B cell (primary cell): ENCODE measurements at regions not wholly inside any gene's neighbourhood (a gene's known extent, or its start where the extent isn't known, plus 50 kb on each side); places are given as distances from the start of the nearest gene placed in this dataset.

Experiments used
- ATAC-seq: fragments of 200-7000 bp; cut with Tn5 transposase; one replicate; pipeline ENCODE4 v1.10.0; 2021; ENCODE audit warnings: low read depth, mild to moderate bottlenecking, moderate number of reproducible peaks, moderate library complexity
- CTCF ChIA-PET: fragments of 350-600 bp; sonication (Branson Sonifier 250); formaldehyde crosslinking; loops from one replicate; lab custom pipeline; 2021; ENCODE audit warnings: antibody characterized with exemption, inconsistent platforms; lab: Charles Lee
- POLR2A ChIA-PET: fragments of 350-600 bp; sonication (Branson Sonifier 250); formaldehyde crosslinking; loops from one replicate; lab custom pipeline; 2021; ENCODE audit warnings: antibody characterized with exemption; lab: Charles Lee
- DNase-seq: peaks from one replicate; pipeline ENCODE4 v3.0.0; 2013
- H2AFZ ChIP-seq: 2 replicates; pipeline ENCODE4 v1.6.1; 2012; ENCODE audit warnings: mild to moderate bottlenecking, low read depth, low read length; ENCODE audit not compliant: insufficient read depth, poor library complexity, severe bottlenecking
- H3K27ac ChIP-seq, 2 donors: 1 replicate in 1 of 2; 2 replicates in 1 of 2; pipeline ENCODE4 v1.5.1; 2012 to 2013; ENCODE audit warnings: low read length in 2 of 2, mild to moderate bottlenecking in 2 of 2, moderate library complexity in 1 of 2
- H3K27me3 ChIP-seq, 4 experiments: fragments of 200-600 bp in 1 of 4; sonication (generic) in 1 of 4; replicated peaks in 1 of 4; 1 replicate in 2 of 4; 2 replicates in 2 of 4; pipeline versions ENCODE4 v1.6.1 to v1.7.0; 2013 to 2016; ENCODE audit warnings: low read length in 3 of 4, mild to moderate bottlenecking in 2 of 4, mixed read lengths in 1 of 4, moderate library complexity in 1 of 4; ENCODE audit not compliant: insufficient read depth in 4 of 4, control insufficient read depth in 3 of 4; ENCODE audit errors: control extremely low read depth in 1 of 4
- H3K36me3 ChIP-seq, 2 experiments: replicated peaks in 1 of 2; 1 replicate in 1 of 2; 2 replicates in 1 of 2; pipeline versions ENCODE4 v1.6.1 to v1.7.1; 2013; ENCODE audit warnings: low read length in 1 of 2; ENCODE audit not compliant: insufficient read depth in 2 of 2, control insufficient read depth in 1 of 2; ENCODE audit errors: control extremely low read depth in 1 of 2, extremely low read depth in 1 of 2
- H3K4me1 ChIP-seq, 2 donors: fragments of 200-600 bp in 1 of 2; sonication (generic) in 1 of 2; 1 replicate in 1 of 2; 2 replicates in 1 of 2; pipeline versions ENCODE4 v1.5.1 to v1.6.1; 2013 to 2017; ENCODE audit warnings: low read length in 2 of 2; ENCODE audit not compliant: control insufficient read depth in 2 of 2, insufficient read depth in 2 of 2
- H3K4me2 ChIP-seq: replicated peaks from 2 replicates; pipeline ENCODE3; 2012; ENCODE audit warnings: mild to moderate bottlenecking, low read depth, low read length; ENCODE audit not compliant: poor library complexity, severe bottlenecking
- H3K4me3 ChIP-seq, 5 experiments: fragments of 200-600 bp in 1 of 5; sonication (generic) in 1 of 5; 1 replicate in 3 of 5; 2 replicates in 2 of 5; pipeline versions ENCODE4 v1.5.1 to v1.7.0; 2011 to 2016; ENCODE audit warnings: low read length in 4 of 5, mild to moderate bottlenecking in 4 of 5, low read depth in 2 of 5, control low read depth in 1 of 5, moderate library complexity in 1 of 5; ENCODE audit not compliant: insufficient read depth in 1 of 5; ENCODE audit errors: control extremely low read depth in 1 of 5, extremely low read depth in 1 of 5
- H3K79me2 ChIP-seq: fragments of 200-600 bp; sonication (generic); one replicate; pipeline ENCODE4 v1.6.0; 2016; ENCODE audit warnings: low read length; ENCODE audit not compliant: control insufficient read depth, insufficient read depth
- H3K9ac ChIP-seq: fragments of 200-600 bp; sonication (generic); 2 replicates; pipeline ENCODE4 v1.6.1; 2017; ENCODE audit warnings: mild to moderate bottlenecking, low read length, moderate library complexity
- H3K9me3 ChIP-seq, 3 donors: one replicate each; pipeline versions ENCODE4 v1.6.1 to v1.7.1; 2013; ENCODE audit warnings: low read length in 2 of 3; ENCODE audit not compliant: control insufficient read depth in 2 of 3, insufficient read depth in 1 of 3; ENCODE audit errors: control extremely low read depth in 1 of 3
- H4K20me1 ChIP-seq: 2 replicates; pipeline ENCODE4 v1.6.0; 2012; ENCODE audit warnings: mild to moderate bottlenecking, low read length; ENCODE audit not compliant: insufficient read depth, control insufficient read depth, poor library complexity, severe bottlenecking
- H3K27ac Mint-ChIP-seq: one replicate; pipeline ENCODE4 v1.8.0; 2021; ENCODE audit warnings: mixed read lengths
- H3K27me3 Mint-ChIP-seq: one replicate; pipeline ENCODE4 v1.8.0; 2021; ENCODE audit warnings: mixed read lengths
- H3K4me1 Mint-ChIP-seq: one replicate; pipeline ENCODE4 v1.8.0; 2021; ENCODE audit warnings: mixed read lengths
- H3K4me3 Mint-ChIP-seq: one replicate; pipeline ENCODE4 v1.8.0; 2021; ENCODE audit warnings: mixed read lengths
- H3K9me3 Mint-ChIP-seq: one replicate; pipeline ENCODE4 v1.8.0; 2022; ENCODE audit warnings: mixed read lengths; ENCODE audit not compliant: insufficient read depth
- EZH2 ChIP-seq: IDR thresholded peaks from 2 replicates; pipeline ENCODE4 v1.6.1; 2012; ENCODE audit warnings: borderline replicate concordance, low read depth, mild to moderate bottlenecking, moderate library complexity, low read length; ENCODE audit not compliant: insufficient read depth, poor library complexity, severe bottlenecking
- WGBS: methylation state at CpG from one replicate; pipeline ENCODE4 v1.1.5; 2013; ENCODE audit warnings: missing lambda C conversion rate; ENCODE audit not compliant: insufficient coverage; 5-methylcytosine and 5-hydroxymethylcytosine counted together
- intact Hi-C: fragments of 100-400 bp; cut with micrococcal nuclease; formaldehyde crosslinking; loops from one replicate; pipeline ENCODE4 v1.10.0; 2022
- TF ChIP-seq, protein P1 (sequence below): fragments of 200-600 bp; IDR thresholded peaks from one replicate; pipeline ENCODE4 v1.8.0; 2022; ENCODE audit warnings: antibody characterized with exemption, mild to moderate bottlenecking

GRCh38 chr15:31274496-31275330 is 51.9 kb upstream of the KLF13 start:
- no peak for ATAC-seq

More at GRCh38 chr15:31274496-31275330, 51.9 kb upstream of the KLF13 start:
- ChIA-PET POLR2A (no interaction called here), CTCF (interaction anchor here (0.9 kb wide), 1 partner anchor 161 kb away, joined by 3 read pairs; no protein-coding TSS in a partner anchor)
- TF ChIP-seq, protein P1, sequence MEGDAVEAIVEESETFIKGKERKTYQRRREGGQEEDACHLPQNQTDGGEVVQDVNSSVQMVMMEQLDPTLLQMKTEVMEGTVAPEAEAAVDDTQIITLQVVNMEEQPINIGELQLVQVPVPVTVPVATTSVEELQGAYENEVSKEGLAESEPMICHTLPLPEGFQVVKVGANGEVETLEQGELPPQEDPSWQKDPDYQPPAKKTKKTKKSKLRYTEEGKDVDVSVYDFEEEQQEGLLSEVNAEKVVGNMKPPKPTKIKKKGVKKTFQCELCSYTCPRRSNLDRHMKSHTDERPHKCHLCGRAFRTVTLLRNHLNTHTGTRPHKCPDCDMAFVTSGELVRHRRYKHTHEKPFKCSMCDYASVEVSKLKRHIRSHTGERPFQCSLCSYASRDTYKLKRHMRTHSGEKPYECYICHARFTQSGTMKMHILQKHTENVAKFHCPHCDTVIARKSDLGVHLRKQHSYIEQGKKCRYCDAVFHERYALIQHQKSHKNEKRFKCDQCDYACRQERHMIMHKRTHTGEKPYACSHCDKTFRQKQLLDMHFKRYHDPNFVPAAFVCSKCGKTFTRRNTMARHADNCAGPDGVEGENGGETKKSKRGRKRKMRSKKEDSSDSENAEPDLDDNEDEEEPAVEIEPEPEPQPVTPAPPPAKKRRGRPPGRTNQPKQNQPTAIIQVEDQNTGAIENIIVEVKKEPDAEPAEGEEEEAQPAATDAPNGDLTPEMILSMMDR = no peak
- no peak for TF ChIP-seq EZH2
- peaks cover 0 to 4% (median 0%) of the 10 kb centered on the region in 3 donors for H3K9me3 ChIP-seq
- Mint-ChIP-seq H3K9me3 (no peaks in the 10 kb centered on the region), H3K4me1 (peaks cover 27% of the 10 kb centered on the region), H3K4me3 (no peak overlapping the region), H3K27ac (peak overlapping the region; percentile 5), H3K27me3 (no peaks in the 10 kb centered on the region)
- no peak overlapping the region for H3K4me3 ChIP-seq
- no peaks in the 10 kb centered on the region for H4K20me1 ChIP-seq
- H2AFZ ChIP-seq = no peak overlapping the region
- no peaks in the 10 kb centered on the region for H3K27me3 ChIP-seq
- no peaks in the 10 kb centered on the region for H3K79me2 ChIP-seq
- no peak overlapping the region for H3K27ac ChIP-seq
- H3K4me1 ChIP-seq = peaks cover 15 to 28% of the 10 kb centered on the region in 2 donors
- no peak overlapping the region for H3K4me2 ChIP-seq
- no peak for DNase-seq
- 89% methylated on average over 12 of the region's 14 CpGs for WGBS
- no peaks in the 10 kb centered on the region for H3K36me3 ChIP-seq
- intact Hi-C loops = no loop called here
- H3K9ac ChIP-seq = no peak overlapping the region
